Keratinocyte (primary cell): ENCODE measurements at regions not wholly inside any gene's neighbourhood (a gene's known extent, or its start where the extent isn't known, plus 50 kb on each side); places are given as distances from the start of the nearest gene placed in this dataset.

Experiments used
- DNase-seq: peaks from one replicate; pipeline ENCODE4 v3.0.0-alpha.2; 2011; ENCODE audit warnings: low read depth, missing footprints, low spot score
- FAIRE-seq: peaks from 2 replicates; lab custom pipeline; 2011; peaks lifted over from hg19 to GRCh38; lab: Jason Lieb, UNC
- H2AFZ ChIP-seq: 2 replicates; pipeline ENCODE4 v1.6.0; 2012; ENCODE audit warnings: low read length, control low read depth, inconsistent platforms; ENCODE audit not compliant: control insufficient read depth
- H3K27ac ChIP-seq: 2 replicates; pipeline ENCODE4 v1.5.1; 2011; ENCODE audit warnings: low read length; ENCODE audit not compliant: control insufficient read depth, insufficient read depth
- H3K27me3 ChIP-seq: 3 replicates; pipeline ENCODE4 v1.6.0; 2011; ENCODE audit warnings: low read length; ENCODE audit not compliant: control insufficient read depth, insufficient read depth; ENCODE audit errors: extremely low read depth
- H3K36me3 ChIP-seq, 2 experiments: 2 replicates in 1 of 2; 3 replicates in 1 of 2; pipeline ENCODE4 v1.5.1; 2011; ENCODE audit warnings: low read length in 2 of 2, mild to moderate bottlenecking in 1 of 2; ENCODE audit not compliant: control insufficient read depth in 2 of 2, insufficient read depth in 2 of 2; ENCODE audit errors: extremely low read depth in 1 of 2
- H3K4me1 ChIP-seq: 3 replicates; pipeline ENCODE4 v1.5.1; 2011; ENCODE audit warnings: low read length; ENCODE audit not compliant: control insufficient read depth, insufficient read depth; ENCODE audit errors: extremely low read depth
- H3K4me2 ChIP-seq: 3 replicates; pipeline ENCODE4 v1.6.0; 2011; ENCODE audit warnings: low read depth, low read length; ENCODE audit not compliant: control insufficient read depth, insufficient read depth; ENCODE audit errors: extremely low read depth
- H3K4me3 ChIP-seq, 3 experiments: fragments of 200-600 bp in 1 of 3; sonication (generic) in 1 of 3; 2 replicates in 2 of 3; 3 replicates in 1 of 3; pipeline ENCODE4 v1.5.1; 2011 to 2016; ENCODE audit warnings: low read length in 3 of 3, mild to moderate bottlenecking in 3 of 3, control low read depth in 2 of 3, inconsistent platforms in 1 of 3, low read depth in 1 of 3, mixed read lengths in 1 of 3, mixed run types in 1 of 3, moderate library complexity in 1 of 3; ENCODE audit not compliant: control insufficient read depth in 2 of 3, insufficient read depth in 2 of 3; ENCODE audit errors: extremely low read depth in 1 of 3
- H3K79me2 ChIP-seq: 2 replicates; pipeline ENCODE4 v1.6.0; 2012; ENCODE audit warnings: low read length; ENCODE audit not compliant: control insufficient read depth, insufficient read depth
- H3K9ac ChIP-seq: 3 replicates; pipeline ENCODE4 v1.6.0; 2011; ENCODE audit warnings: low read length; ENCODE audit not compliant: control insufficient read depth, insufficient read depth; ENCODE audit errors: extremely low read depth
- H3K9me1 ChIP-seq: 3 replicates; pipeline ENCODE4 v1.6.0; 2011; ENCODE audit warnings: low read length; ENCODE audit not compliant: control insufficient read depth, insufficient read depth; ENCODE audit errors: extremely low read depth
- H3K9me3 ChIP-seq: 2 replicates; pipeline ENCODE4 v1.5.1; 2012; ENCODE audit warnings: low read depth, low read length; ENCODE audit not compliant: control insufficient read depth
- H4K20me1 ChIP-seq: 3 replicates; pipeline ENCODE4 v1.6.0; 2011; ENCODE audit warnings: low read length; ENCODE audit not compliant: control insufficient read depth, insufficient read depth; ENCODE audit errors: extremely low read depth
- EZH2 ChIP-seq: IDR thresholded peaks from one replicate; pipeline ENCODE4 v1.6.1; 2012; ENCODE audit warnings: inconsistent platforms, mild to moderate bottlenecking, low read length, moderate library complexity
- dilution Hi-C: fragments of 300-500 bp; cut with MboI; formaldehyde crosslinking; loops from one replicate; pipeline ENCODE4 v1.7.0; 2020; ENCODE audit warnings: low sequenced_read_pairs; ENCODE audit not compliant: extremely low pct_ligation_motif_present
- TF ChIP-seq, protein P1 (sequence below), 3 experiments: IDR thresholded peaks in 1 of 3; conservative IDR thresholded peaks in 1 of 3; optimal IDR thresholded peaks in 1 of 3; 2 replicates in 2 of 3; 3 replicates in 1 of 3; pipeline versions ENCODE3 to v1.5.1; 2011; ENCODE audit warnings: low read length in 3 of 3, mild to moderate bottlenecking in 3 of 3, moderate library complexity in 2 of 3, control low read depth in 1 of 3, inconsistent platforms in 1 of 3; ENCODE audit not compliant: insufficient read depth in 2 of 3; ENCODE audit errors: extremely low read depth in 1 of 3

- Histone ChIP-seq H4K20me1 (no peaks in the 10 kb centered on the region), H3K36me3 (no peaks in the 10 kb centered on the region), H3K27me3 (no peaks in the 10 kb centered on the region), H3K4me1 (no peaks in the 10 kb centered on the region), H3K9me3 (no peaks in the 10 kb centered on the region), H2AFZ (no peak overlapping the region), H3K79me2 (no peaks in the 10 kb centered on the region), H3K4me3 (no peak overlapping the region), H3K4me2 (no peak overlapping the region), H3K9me1 (no peaks in the 10 kb centered on the region), H3K9ac (no peak overlapping the region), H3K27ac (no peak overlapping the region)
- dilution Hi-C loops: no loop called here
- no peak for DNase-seq
- no peak for FAIRE-seq
- TF ChIP-seq, protein P1, sequence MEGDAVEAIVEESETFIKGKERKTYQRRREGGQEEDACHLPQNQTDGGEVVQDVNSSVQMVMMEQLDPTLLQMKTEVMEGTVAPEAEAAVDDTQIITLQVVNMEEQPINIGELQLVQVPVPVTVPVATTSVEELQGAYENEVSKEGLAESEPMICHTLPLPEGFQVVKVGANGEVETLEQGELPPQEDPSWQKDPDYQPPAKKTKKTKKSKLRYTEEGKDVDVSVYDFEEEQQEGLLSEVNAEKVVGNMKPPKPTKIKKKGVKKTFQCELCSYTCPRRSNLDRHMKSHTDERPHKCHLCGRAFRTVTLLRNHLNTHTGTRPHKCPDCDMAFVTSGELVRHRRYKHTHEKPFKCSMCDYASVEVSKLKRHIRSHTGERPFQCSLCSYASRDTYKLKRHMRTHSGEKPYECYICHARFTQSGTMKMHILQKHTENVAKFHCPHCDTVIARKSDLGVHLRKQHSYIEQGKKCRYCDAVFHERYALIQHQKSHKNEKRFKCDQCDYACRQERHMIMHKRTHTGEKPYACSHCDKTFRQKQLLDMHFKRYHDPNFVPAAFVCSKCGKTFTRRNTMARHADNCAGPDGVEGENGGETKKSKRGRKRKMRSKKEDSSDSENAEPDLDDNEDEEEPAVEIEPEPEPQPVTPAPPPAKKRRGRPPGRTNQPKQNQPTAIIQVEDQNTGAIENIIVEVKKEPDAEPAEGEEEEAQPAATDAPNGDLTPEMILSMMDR (optimal IDR thresholded peaks at IDR 0.05 in 1 of 3, IDR thresholded peaks at IDR 0.05 in 1 of 3, conservative IDR thresholded peaks at IDR 0.05 in 1 of 3; ENCODE audit: extremely low read depth in 1 of 3, insufficient read depth in 2 of 3, low read length in 3 of 3): no peak
- no peak for TF ChIP-seq EZH2
Observed at GRCh38 chr6:95698271-95698670, 120.9 kb downstream of the MANEA start.

DNA sequence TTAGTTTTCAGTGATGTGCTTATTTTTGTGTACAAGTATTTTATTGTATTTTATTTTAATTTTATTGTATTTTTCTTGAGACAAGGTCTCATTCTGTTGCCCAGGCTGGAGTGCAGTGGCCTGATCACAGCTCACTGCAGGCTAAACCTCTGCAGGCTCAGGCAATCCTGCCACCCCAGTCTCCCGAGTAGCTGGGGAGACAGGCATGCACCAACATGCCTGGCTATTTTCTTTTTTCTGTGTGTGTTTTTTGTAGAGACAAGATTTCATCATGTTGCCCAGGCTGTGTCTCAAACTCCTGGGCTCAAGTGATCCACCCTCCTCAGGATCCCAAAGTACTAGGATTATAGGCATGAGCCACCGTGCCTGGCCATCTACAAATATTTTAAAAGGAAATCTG, 146.3 kb downstream of the MANEA start:
- H3K27me3 ChIP-seq: no peaks in the 10 kb centered on the region
- dilution Hi-C loops: no loop called here
- no peaks in the 10 kb centered on the region for H3K9me1 ChIP-seq
- H3K9ac ChIP-seq: no peak overlapping the region
- no peaks in the 10 kb centered on the region for H3K4me1 ChIP-seq
- no peak overlapping the region for H3K4me2 ChIP-seq
- H3K79me2 ChIP-seq: no peaks in the 10 kb centered on the region
- no peak for FAIRE-seq
- H3K9me3 ChIP-seq: no peaks in the 10 kb centered on the region
- TF ChIP-seq, protein P1 (optimal IDR thresholded peaks at IDR 0.05 in 1 of 3, IDR thresholded peaks at IDR 0.05 in 1 of 3, conservative IDR thresholded peaks at IDR 0.05 in 1 of 3; ENCODE audit: extremely low read depth in 1 of 3, insufficient read depth in 2 of 3, low read length in 3 of 3): no peak
- no peak for TF ChIP-seq EZH2
- no peak overlapping the region for H3K27ac ChIP-seq
- no peak overlapping the region for H2AFZ ChIP-seq
- DNase-seq: no peak
- H4K20me1 ChIP-seq: no peaks in the 10 kb centered on the region
- no peak overlapping the region for H3K4me3 ChIP-seq
- no peaks in the 10 kb centered on the region for H3K36me3 ChIP-seq
